SU-DHL-6 (cell line): ENCODE measurements at regions not wholly inside any gene's neighbourhood (a gene's known extent, or its start where the extent isn't known, plus 50 kb on each side); places are given as distances from the start of the nearest gene placed in this dataset.

Experiments
- H2AFZ ChIP-seq: fragments of 200-600 bp; sonication (generic); 2 replicates; pipeline ENCODE4 v1.6.1; 2014; ENCODE audit warnings: low read depth, mild to moderate bottlenecking, moderate library complexity, mixed read lengths, antibody characterized with exemption, low read length; ENCODE audit not compliant: severe bottlenecking
- H3F3A ChIP-seq: fragments of 200-600 bp; shearing (Covaris generic); 2 replicates; pipeline ENCODE4 v1.6.0; 2016; ENCODE audit warnings: antibody characterized with exemption, mild to moderate bottlenecking; ENCODE audit not compliant: insufficient read depth
- H3K27ac ChIP-seq: fragments of 200-600 bp; sonication (generic); 2 replicates; pipeline ENCODE4 v1.5.1; 2016; ENCODE audit warnings: low read depth, mild to moderate bottlenecking, low read length, moderate library complexity, mixed read lengths
- H3K27me3 ChIP-seq: fragments of 200-600 bp; sonication (generic), shearing (Covaris generic); 2 replicates; pipeline ENCODE4 v1.6.0; 2014; ENCODE audit warnings: mild to moderate bottlenecking, low read length
- H3K36me3 ChIP-seq: fragments of 200-600 bp; sonication (generic); 2 replicates; pipeline ENCODE4 v1.6.1; 2014; ENCODE audit warnings: mild to moderate bottlenecking, low read length, mixed read lengths
- H3K4me2 ChIP-seq: fragments of 300-600, 200-600 bp; shearing (Covaris generic), sonication (generic); 2 replicates; pipeline ENCODE4 v1.6.0; 2014; ENCODE audit warnings: low read length, low read depth, mild to moderate bottlenecking; ENCODE audit not compliant: poor library complexity, severe bottlenecking
- H3K4me3 ChIP-seq: fragments of 200-600 bp; sonication (generic); 2 replicates; pipeline ENCODE4 v1.5.1; 2014; ENCODE audit warnings: antibody characterized with exemption, low read length, mild to moderate bottlenecking, mixed read lengths; ENCODE audit not compliant: insufficient read depth, poor library complexity, severe bottlenecking
- H3K79me2 ChIP-seq: fragments of 200-600 bp; sonication (generic); 2 replicates; pipeline ENCODE4 v1.6.1; 2014; ENCODE audit warnings: mild to moderate bottlenecking, low read length, moderate library complexity; ENCODE audit not compliant: insufficient read depth
- H3K9ac ChIP-seq: fragments of 200-600 bp; sonication (generic); 2 replicates; pipeline ENCODE4 v1.7.0; 2014; ENCODE audit warnings: mild to moderate bottlenecking, low read length
- H3K9me2 ChIP-seq: fragments of 200-600 bp; sonication (generic); replicated peaks from 2 replicates; pipeline ENCODE4 v1.6.1; 2014; ENCODE audit warnings: low read length; ENCODE audit not compliant: insufficient read depth
- H3K9me3 ChIP-seq: fragments of 200-600 bp; sonication (generic); 2 replicates; pipeline ENCODE4 v1.6.1; 2014; ENCODE audit warnings: low read length, mixed read lengths; ENCODE audit not compliant: insufficient read depth
- H4K20me1 ChIP-seq: fragments of 200-600 bp; sonication (generic); 2 replicates; pipeline ENCODE4 v1.6.1; 2014; ENCODE audit warnings: low read depth, mild to moderate bottlenecking, antibody characterized with exemption, low read length, moderate library complexity, mixed read lengths
- EZH2phosphoT487 ChIP-seq: fragments of 200-600 bp; sonication (generic), shearing (Covaris generic); conservative IDR thresholded peaks from 2 replicates; pipeline ENCODE4 v1.6.1; 2018; ENCODE audit warnings: mild to moderate bottlenecking, antibody characterized with exemption, low read length, moderate library complexity, mixed read lengths
- TF ChIP-seq, protein P1 (sequence below): fragments of 200-600 bp; sonication (generic); IDR thresholded peaks from one replicate; pipeline ENCODE4 v1.5.1; 2017; ENCODE audit warnings: antibody characterized with exemption, mild to moderate bottlenecking, low read length, moderate library complexity; ENCODE audit not compliant: insufficient read depth, poor library complexity, severe bottlenecking

DNA sequence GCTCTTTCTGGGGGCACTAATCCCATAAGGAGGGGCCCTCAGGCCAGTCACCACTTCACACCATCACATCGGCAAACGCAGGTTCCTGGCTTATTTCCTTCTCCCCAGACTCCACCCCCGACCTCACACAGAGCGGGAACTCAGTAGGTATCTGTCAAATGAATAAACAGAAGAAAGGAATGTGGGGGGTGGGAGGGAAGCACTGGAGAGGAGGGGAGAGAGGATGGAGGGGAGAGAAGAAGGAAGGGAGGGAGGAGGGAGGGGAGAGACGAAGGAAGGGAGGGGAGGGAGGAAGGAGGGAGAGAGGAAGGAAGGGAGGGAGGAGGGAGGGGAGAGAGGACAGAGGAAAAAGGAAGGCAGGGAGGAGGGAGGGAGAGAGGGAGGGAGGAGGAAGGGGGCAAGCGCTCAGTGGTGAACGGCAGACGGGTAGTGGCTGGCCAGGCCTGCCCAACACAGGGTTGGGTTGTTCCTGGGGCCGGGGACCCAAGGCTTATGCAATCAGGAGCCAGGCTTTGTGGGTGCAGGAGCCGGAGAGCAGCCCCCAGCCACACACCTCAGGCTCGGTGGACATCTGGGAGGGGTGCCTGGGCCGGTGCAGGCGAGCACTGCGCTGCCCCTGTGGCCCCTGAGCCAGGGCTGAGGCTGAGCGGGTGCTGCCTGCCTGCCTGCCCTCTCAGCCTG, 52.6 kb upstream of the FBRSL1 start:
- Histone ChIP-seq H2AFZ (no peak overlapping the region), H3K27me3 (no peaks in the 10 kb centered on the region), H3K9me2 (no peaks in the 10 kb centered on the region), H3F3A (no peaks in the 10 kb centered on the region), H3K9me3 (no peaks in the 10 kb centered on the region), H3K27ac (no peak overlapping the region), H4K20me1 (no peaks in the 10 kb centered on the region), H3K4me3 (no peak overlapping the region), H3K4me2 (no peak overlapping the region), H3K79me2 (no peaks in the 10 kb centered on the region), H3K36me3 (no peaks in the 10 kb centered on the region), H3K9ac (no peak overlapping the region)
- no peak for TF ChIP-seq EZH2phosphoT487
- TF ChIP-seq, protein P1, sequence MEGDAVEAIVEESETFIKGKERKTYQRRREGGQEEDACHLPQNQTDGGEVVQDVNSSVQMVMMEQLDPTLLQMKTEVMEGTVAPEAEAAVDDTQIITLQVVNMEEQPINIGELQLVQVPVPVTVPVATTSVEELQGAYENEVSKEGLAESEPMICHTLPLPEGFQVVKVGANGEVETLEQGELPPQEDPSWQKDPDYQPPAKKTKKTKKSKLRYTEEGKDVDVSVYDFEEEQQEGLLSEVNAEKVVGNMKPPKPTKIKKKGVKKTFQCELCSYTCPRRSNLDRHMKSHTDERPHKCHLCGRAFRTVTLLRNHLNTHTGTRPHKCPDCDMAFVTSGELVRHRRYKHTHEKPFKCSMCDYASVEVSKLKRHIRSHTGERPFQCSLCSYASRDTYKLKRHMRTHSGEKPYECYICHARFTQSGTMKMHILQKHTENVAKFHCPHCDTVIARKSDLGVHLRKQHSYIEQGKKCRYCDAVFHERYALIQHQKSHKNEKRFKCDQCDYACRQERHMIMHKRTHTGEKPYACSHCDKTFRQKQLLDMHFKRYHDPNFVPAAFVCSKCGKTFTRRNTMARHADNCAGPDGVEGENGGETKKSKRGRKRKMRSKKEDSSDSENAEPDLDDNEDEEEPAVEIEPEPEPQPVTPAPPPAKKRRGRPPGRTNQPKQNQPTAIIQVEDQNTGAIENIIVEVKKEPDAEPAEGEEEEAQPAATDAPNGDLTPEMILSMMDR, result no peak

DNA sequence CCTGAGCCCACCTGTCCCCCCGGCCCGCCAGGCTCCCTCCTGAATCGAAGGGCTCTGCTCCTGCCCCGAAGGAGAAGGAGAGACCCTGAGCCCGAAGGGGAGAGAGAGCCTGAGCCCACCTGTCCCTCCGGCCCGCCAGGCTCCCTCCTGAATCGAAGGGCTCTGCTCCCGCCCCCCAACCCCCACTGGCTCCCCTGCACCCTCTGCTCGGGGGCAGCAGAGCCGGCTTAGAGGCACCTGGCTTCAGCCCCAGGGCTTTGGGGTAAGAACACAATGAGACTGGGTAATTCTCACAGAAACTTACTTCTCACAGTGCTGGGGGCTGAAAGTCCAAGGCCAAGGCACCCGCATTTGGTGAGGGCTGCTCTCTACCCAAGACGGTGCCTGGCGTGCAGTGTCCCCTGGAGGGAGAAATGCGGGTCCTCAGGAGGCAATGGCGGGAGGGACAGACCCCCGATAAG, 53.1 kb upstream of the FBRSL1 start:
- Histone ChIP-seq H3K9ac (no peak overlapping the region), H2AFZ (no peak overlapping the region), H3K27ac (no peak overlapping the region), H3K36me3 (no peaks in the 10 kb centered on the region), H3K9me3 (no peaks in the 10 kb centered on the region), H3K4me2 (no peak overlapping the region), H4K20me1 (no peaks in the 10 kb centered on the region), H3K4me3 (no peak overlapping the region), H3K9me2 (no peaks in the 10 kb centered on the region), H3K27me3 (no peaks in the 10 kb centered on the region), H3K79me2 (no peaks in the 10 kb centered on the region), H3F3A (no peaks in the 10 kb centered on the region)
- TF ChIP-seq EZH2phosphoT487, result 0 out of 2 replicates have a peak, but pooled peaks have one; percentile 51
- TF ChIP-seq, protein P1, result no peak

DNA sequence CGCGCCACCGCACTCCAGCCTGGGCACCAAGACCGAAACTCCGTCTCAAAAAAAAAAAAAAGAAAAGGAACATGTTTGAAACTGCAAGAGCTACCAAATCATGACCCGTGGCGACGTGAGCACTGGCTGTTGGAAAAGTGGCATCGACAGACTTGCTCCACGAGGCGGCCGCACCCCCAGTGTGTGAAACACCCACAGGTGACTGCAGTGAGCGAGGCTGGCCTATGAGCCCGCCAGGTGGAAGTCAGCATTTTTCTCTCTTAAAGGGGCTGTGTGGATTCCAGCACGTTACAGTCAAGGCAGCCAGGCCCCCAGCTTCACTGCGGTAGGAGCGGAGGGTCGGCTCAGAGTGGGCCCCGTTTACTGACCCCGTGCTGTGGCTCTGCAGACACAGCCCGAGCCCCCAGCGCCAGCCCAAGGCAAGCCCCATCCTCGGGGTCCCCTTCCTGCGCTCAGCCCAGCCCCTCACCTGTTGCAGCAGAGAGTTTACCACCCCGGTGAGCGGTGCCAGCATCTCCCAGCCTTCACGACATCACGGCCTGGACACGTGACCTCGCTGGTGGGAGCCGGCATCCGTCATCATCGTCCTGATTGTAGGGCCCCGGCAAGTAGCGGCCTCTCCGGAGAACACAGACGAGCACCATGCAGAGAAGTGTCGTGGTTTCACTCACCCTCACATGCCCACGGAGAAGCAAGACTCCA, 54.3 kb upstream of the FBRSL1 start:
- Histone ChIP-seq H3K9me3 (no peaks in the 10 kb centered on the region), H3K4me3 (no peak overlapping the region), H3K27ac (no peak overlapping the region), H3F3A (no peaks in the 10 kb centered on the region), H3K9ac (no peak overlapping the region), H3K27me3 (no peaks in the 10 kb centered on the region), H2AFZ (no peak overlapping the region), H3K9me2 (no peaks in the 10 kb centered on the region), H4K20me1 (no peaks in the 10 kb centered on the region), H3K4me2 (no peak overlapping the region), H3K36me3 (no peaks in the 10 kb centered on the region), H3K79me2 (no peaks in the 10 kb centered on the region)
- TF ChIP-seq EZH2phosphoT487, result no peak
- TF ChIP-seq, protein P1, result no peak
